Trophoblast cell (in vitro differentiated cells and primary cell): ENCODE measurements at regions not wholly inside any gene's neighbourhood (a gene's known extent, or its start where the extent isn't known, plus 50 kb on each side); places are given as distances from the start of the nearest gene placed in this dataset.

ENCODE experiments used
- DNase-seq, 2 donors: peaks; one replicate each; pipeline ENCODE4 v3.0.0-alpha.2; 2016
- H2AFZ ChIP-seq: 2 replicates; pipeline ENCODE4 v1.6.1; 2013; ENCODE audit warnings: low read length, moderate library complexity, mild to moderate bottlenecking; ENCODE audit not compliant: insufficient read depth, poor library complexity
- H2AK5ac ChIP-seq: 2 replicates; pipeline ENCODE4 v1.6.1; 2013; ENCODE audit warnings: mild to moderate bottlenecking, low read length
- H2BK120ac ChIP-seq: 2 replicates; pipeline ENCODE4 v1.6.1; 2013; ENCODE audit warnings: low read length, mild to moderate bottlenecking, moderate library complexity; ENCODE audit not compliant: insufficient read depth, poor library complexity
- H2BK12ac ChIP-seq: 2 replicates; pipeline ENCODE4 v1.6.1; 2013; ENCODE audit warnings: mild to moderate bottlenecking, low read length, moderate library complexity
- H2BK5ac ChIP-seq: 2 replicates; pipeline ENCODE4 v1.6.1; 2013; ENCODE audit warnings: low read length, low read depth, moderate library complexity, mild to moderate bottlenecking; ENCODE audit not compliant: poor library complexity
- H3K14ac ChIP-seq: 2 replicates; pipeline ENCODE4 v1.6.1; 2013; ENCODE audit warnings: mild to moderate bottlenecking, low read length
- H3K18ac ChIP-seq: 2 replicates; pipeline ENCODE4 v1.6.1; 2013; ENCODE audit warnings: mild to moderate bottlenecking, low read length
- H3K23ac ChIP-seq: 2 replicates; pipeline ENCODE4 v1.6.1; 2013; ENCODE audit warnings: low read length
- H3K27ac ChIP-seq: 2 replicates; pipeline ENCODE4 v1.5.1; 2013; ENCODE audit warnings: low read depth, mild to moderate bottlenecking, inconsistent platforms, low read length, moderate library complexity
- H3K27me3 ChIP-seq: 2 replicates; pipeline ENCODE4 v1.6.1; 2013; ENCODE audit warnings: inconsistent platforms, mild to moderate bottlenecking, low read length, moderate library complexity; ENCODE audit not compliant: insufficient read depth
- H3K36me3 ChIP-seq, 2 experiments: 1 replicate in 1 of 2; 2 replicates in 1 of 2; pipeline ENCODE4 v1.6.1; 2013; ENCODE audit warnings: low read length in 2 of 2, mild to moderate bottlenecking in 2 of 2, moderate library complexity in 1 of 2; ENCODE audit not compliant: insufficient read depth in 2 of 2, control insufficient read depth in 1 of 2
- H3K4ac ChIP-seq: 2 replicates; pipeline ENCODE4 v1.6.1; 2013; ENCODE audit warnings: low read depth, mild to moderate bottlenecking, low read length, moderate library complexity
- H3K4me1 ChIP-seq, 2 experiments: 1 replicate in 1 of 2; 2 replicates in 1 of 2; pipeline ENCODE4 v1.6.1; 2013; ENCODE audit warnings: low read length in 2 of 2, mild to moderate bottlenecking in 2 of 2, moderate library complexity in 1 of 2; ENCODE audit not compliant: insufficient read depth in 2 of 2, control insufficient read depth in 1 of 2
- H3K4me2 ChIP-seq: 2 replicates; pipeline ENCODE4 v1.6.1; 2013; ENCODE audit warnings: inconsistent platforms, mild to moderate bottlenecking, low read length, moderate library complexity
- H3K4me3 ChIP-seq: 2 replicates; pipeline ENCODE4 v1.5.1; 2013; ENCODE audit warnings: mild to moderate bottlenecking, low read depth, low read length, inconsistent platforms
- H3K79me1 ChIP-seq: one replicate; pipeline ENCODE4 v1.6.1; 2013; ENCODE audit warnings: low read length
- H3K79me2 ChIP-seq: 2 replicates; pipeline ENCODE4 v1.6.1; 2013; ENCODE audit warnings: low read length, mild to moderate bottlenecking; ENCODE audit not compliant: control insufficient read depth, insufficient read depth, poor library complexity
- H3K9ac ChIP-seq: 2 replicates; pipeline ENCODE4 v1.6.1; 2013; ENCODE audit warnings: mild to moderate bottlenecking, low read length
- H3K9me3 ChIP-seq: 2 replicates; pipeline ENCODE4 v1.6.1; 2013; ENCODE audit warnings: low read depth, mild to moderate bottlenecking, control low read depth, inconsistent platforms, low read length; ENCODE audit not compliant: insufficient read depth
- H4K12ac ChIP-seq: 2 replicates; pipeline ENCODE4 v1.6.1; 2013; ENCODE audit warnings: low read depth, mild to moderate bottlenecking, low read length, moderate library complexity
- H4K8ac ChIP-seq: 2 replicates; pipeline ENCODE4 v1.6.1; 2013; ENCODE audit warnings: low read depth, mild to moderate bottlenecking, low read length, moderate library complexity
- H4K91ac ChIP-seq: one replicate; pipeline ENCODE4 v1.6.1; 2013; ENCODE audit warnings: low read depth, mild to moderate bottlenecking, low read length, moderate library complexity
- WGBS: extraction: QIAGEN DNeasy Blood & Tissue Kit; methylation state at CpG from one replicate; pipeline ENCODE4 v1.1.7; 2013; ENCODE audit warnings: missing lambda C conversion rate; ENCODE audit not compliant: insufficient read length, insufficient coverage; ENCODE audit errors: extremely low coverage; 5-methylcytosine and 5-hydroxymethylcytosine counted together

- Histone ChIP-seq H3K14ac (no peak overlapping the region), H4K91ac (no peak overlapping the region), H2BK5ac (no peak overlapping the region), H3K9ac (no peak overlapping the region), H3K79me1 (no peaks in the 10 kb centered on the region), H3K18ac (no peak overlapping the region), H2AK5ac (no peak overlapping the region), H3K4me3 (no peak overlapping the region), H3K4ac (no peak overlapping the region), H2AFZ (no peak overlapping the region), H3K23ac (no peak overlapping the region), H3K79me2 (no peaks in the 10 kb centered on the region), H3K27ac (no peak overlapping the region), H3K27me3 (no peaks in the 10 kb centered on the region), H2BK120ac (no peak overlapping the region), H3K4me2 (no peak overlapping the region), H3K4me1 (no peaks in the 10 kb centered on the region), H2BK12ac (no peak overlapping the region), H3K36me3 (no peaks in the 10 kb centered on the region), H4K12ac (no peak overlapping the region), H4K8ac (no peak overlapping the region), H3K9me3 (no peaks in the 10 kb centered on the region)
- WGBS = no CpG with 5 or more reads among the region's 4 CpGs
- no peak for DNase-seq
These were observed 309.4 kb downstream of the ANTXR2 start for GRCh38 chr4:79763486-79764075.

- H2BK12ac ChIP-seq = no peak overlapping the region
- H3K79me1 ChIP-seq = no peaks in the 10 kb centered on the region
- H3K23ac ChIP-seq = no peak overlapping the region
- H4K91ac ChIP-seq = no peak overlapping the region
- no peak overlapping the region for H3K18ac ChIP-seq
- no peak overlapping the region for H2AFZ ChIP-seq
- no peak overlapping the region for H2BK5ac ChIP-seq
- no peak overlapping the region for H2AK5ac ChIP-seq
- no peak overlapping the region for H3K27ac ChIP-seq
- no peaks in the 10 kb centered on the region for H3K79me2 ChIP-seq
- peaks cover 0 to 2% of the 10 kb centered on the region in 2 experiments for H3K4me1 ChIP-seq
- H3K4ac ChIP-seq = no peak overlapping the region
- no peak overlapping the region for H2BK120ac ChIP-seq
- H3K14ac ChIP-seq = no peak overlapping the region
- no peak overlapping the region for H3K4me2 ChIP-seq
- H4K12ac ChIP-seq = no peak overlapping the region
- H3K9me3 ChIP-seq = no peaks in the 10 kb centered on the region
- H3K9ac ChIP-seq = no peak overlapping the region
- H3K36me3 ChIP-seq = no peaks in the 10 kb centered on the region
- H3K27me3 ChIP-seq = no peaks in the 10 kb centered on the region
- no peak overlapping the region for H3K4me3 ChIP-seq
- H4K8ac ChIP-seq = no peak overlapping the region
- DNase-seq = no peak
These were observed 313.2 kb downstream of the ANTXR2 start for GRCh38 chr4:79759793-79760192.

GRCh38 chr4:79757600-79757999 is 315.4 kb downstream of the ANTXR2 start:
- no peaks in the 10 kb centered on the region for H3K27me3 ChIP-seq
- H2BK120ac ChIP-seq = no peak overlapping the region
- no peaks in the 10 kb centered on the region for H3K36me3 ChIP-seq
- H3K4me3 ChIP-seq = no peak overlapping the region
- no peak overlapping the region for H3K4ac ChIP-seq
- no peak overlapping the region for H3K14ac ChIP-seq
- no peak overlapping the region for H2AK5ac ChIP-seq
- no peak overlapping the region for H3K27ac ChIP-seq
- H2AFZ ChIP-seq = no peak overlapping the region
- peak in 1 of 2 donors; percentile 69 for DNase-seq
- no peak overlapping the region for H3K18ac ChIP-seq
- no peaks in the 10 kb centered on the region for H3K9me3 ChIP-seq
- peaks cover 0 to 2% of the 10 kb centered on the region in 2 experiments for H3K4me1 ChIP-seq
- no peak overlapping the region for H3K23ac ChIP-seq
- no peak overlapping the region for H3K9ac ChIP-seq
- no peak overlapping the region for H2BK12ac ChIP-seq
- H2BK5ac ChIP-seq = no peak overlapping the region
- no peaks in the 10 kb centered on the region for H3K79me1 ChIP-seq
- H4K8ac ChIP-seq = no peak overlapping the region
- no peak overlapping the region for H4K12ac ChIP-seq
- no peak overlapping the region for H3K4me2 ChIP-seq
- H4K91ac ChIP-seq = no peak overlapping the region
- no peaks in the 10 kb centered on the region for H3K79me2 ChIP-seq

- Histone ChIP-seq H3K27ac (no peak overlapping the region), H4K12ac (no peak overlapping the region), H3K27me3 (no peaks in the 10 kb centered on the region), H3K4me3 (no peak overlapping the region), H3K4ac (no peak overlapping the region), H3K9ac (no peak overlapping the region), H2AK5ac (no peak overlapping the region), H2BK12ac (no peak overlapping the region), H3K36me3 (no peaks in the 10 kb centered on the region), H2BK120ac (no peak overlapping the region), H2BK5ac (no peak overlapping the region), H4K91ac (no peak overlapping the region), H2AFZ (no peak overlapping the region), H4K8ac (no peak overlapping the region), H3K79me1 (no peaks in the 10 kb centered on the region), H3K9me3 (no peaks in the 10 kb centered on the region), H3K23ac (no peak overlapping the region), H3K4me1 (peaks cover 0 to 2% of the 10 kb centered on the region in 2 experiments), H3K79me2 (no peaks in the 10 kb centered on the region), H3K4me2 (no peak overlapping the region), H3K18ac (no peak overlapping the region), H3K14ac (no peak overlapping the region)
- peak; percentile 63 to 94 for DNase-seq
- WGBS = no CpG with 5 or more reads among the region's 2 CpGs
These were observed 316.7 kb downstream of the ANTXR2 start for GRCh38 chr4:79756140-79756895.
